ENCODE measurements at regions not wholly inside any gene's neighbourhood (a gene's known extent, or its start where the extent isn't known, plus 50 kb on each side); places are given as distances from the start of the nearest gene placed in this dataset.
"Not testable (repeated sequence)": the region's sequence is repeated elsewhere in the genome, so short reads cannot be mapped to it uniquely, and the experiment has no call there.

- Mint-ChIP-seq H3K36me3 (no peaks in the 10 kb centered on the region), H3K27ac (no peak overlapping the region), H3K4me1 (ENCODE audit: unreplicated experiment) (no peaks in the 10 kb centered on the region), H3K9me3 (no peaks in the 10 kb centered on the region), H3K27me3 (no peaks in the 10 kb centered on the region), H3K4me3 (no peak overlapping the region)
- TF ChIP-seq CTCF (conservative IDR thresholded peaks at IDR 0.05), result no peak
- DNase-seq (ENCODE audit: extremely low spot score, unreplicated experiment), result no peak
Observed at GRCh38 chr4:72779241-72779640, 210.2 kb upstream of the ADAMTS3 start.

- no peaks in the 10 kb centered on the region for H3K9me3 Mint-ChIP-seq
- H3K4me3 Mint-ChIP-seq, result no peak overlapping the region
- H3K27ac Mint-ChIP-seq, result no peak overlapping the region
- no peak for TF ChIP-seq CTCF (conservative IDR thresholded peaks at IDR 0.05)
- no peak for DNase-seq (ENCODE audit: extremely low spot score, unreplicated experiment)
- H3K4me1 Mint-ChIP-seq (ENCODE audit: unreplicated experiment), result no peaks in the 10 kb centered on the region
- H3K36me3 Mint-ChIP-seq, result no peaks in the 10 kb centered on the region
- H3K27me3 Mint-ChIP-seq, result no peaks in the 10 kb centered on the region
Observed at GRCh38 chr4:72777436-72777835, 208.4 kb upstream of the ADAMTS3 start.

- H3K36me3 Mint-ChIP-seq, result no peaks in the 10 kb centered on the region
- no peak overlapping the region for H3K4me3 Mint-ChIP-seq
- H3K27me3 Mint-ChIP-seq, result no peaks in the 10 kb centered on the region
- no peaks in the 10 kb centered on the region for H3K4me1 Mint-ChIP-seq (ENCODE audit: unreplicated experiment)
- no peak for TF ChIP-seq CTCF (conservative IDR thresholded peaks at IDR 0.05)
- no peak for DNase-seq (ENCODE audit: extremely low spot score, unreplicated experiment)
- no peak overlapping the region for H3K27ac Mint-ChIP-seq
- H3K9me3 Mint-ChIP-seq, result no peaks in the 10 kb centered on the region
Observed at GRCh38 chr4:72770708-72771107, 201.7 kb upstream of the ADAMTS3 start.

- DNase-seq (ENCODE audit: extremely low spot score, unreplicated experiment), result no peak
- H3K4me3 Mint-ChIP-seq, result no peak overlapping the region
- H3K4me1 Mint-ChIP-seq (ENCODE audit: unreplicated experiment), result no peaks in the 10 kb centered on the region
- no peaks in the 10 kb centered on the region for H3K27me3 Mint-ChIP-seq
- H3K36me3 Mint-ChIP-seq, result no peaks in the 10 kb centered on the region
- no peaks in the 10 kb centered on the region for H3K9me3 Mint-ChIP-seq
- H3K27ac Mint-ChIP-seq, result no peak overlapping the region
- no peak for TF ChIP-seq CTCF (conservative IDR thresholded peaks at IDR 0.05)
Observed at GRCh38 chr4:72768364-72768763, 199.3 kb upstream of the ADAMTS3 start.

- no peak for DNase-seq (ENCODE audit: extremely low spot score, unreplicated experiment)
- H3K4me1 Mint-ChIP-seq (ENCODE audit: unreplicated experiment), result no peaks in the 10 kb centered on the region
- H3K4me3 Mint-ChIP-seq, result no peak overlapping the region
- no peak overlapping the region for H3K27ac Mint-ChIP-seq
- no peaks in the 10 kb centered on the region for H3K9me3 Mint-ChIP-seq
- no peaks in the 10 kb centered on the region for H3K36me3 Mint-ChIP-seq
- TF ChIP-seq CTCF (conservative IDR thresholded peaks at IDR 0.05), result no peak
- no peaks in the 10 kb centered on the region for H3K27me3 Mint-ChIP-seq
Observed at GRCh38 chr4:72767618-72768302, 198.7 kb upstream of the ADAMTS3 start.

GRCh38 chr4:72765788-72766187 is 196.8 kb upstream of the ADAMTS3 start:
- H3K27ac Mint-ChIP-seq; H3K9me3 Mint-ChIP-seq; DNase-seq (ENCODE audit: extremely low spot score, unreplicated experiment); H3K27me3 Mint-ChIP-seq; H3K4me3 Mint-ChIP-seq; H3K36me3 Mint-ChIP-seq; H3K4me1 Mint-ChIP-seq (ENCODE audit: unreplicated experiment): not testable (repeated sequence)
